ENCODE measurements at regions not wholly inside any gene's neighbourhood (a gene's known extent, or its start where the extent isn't known, plus 50 kb on each side); places are given as distances from the start of the nearest gene placed in this dataset.

DNA sequence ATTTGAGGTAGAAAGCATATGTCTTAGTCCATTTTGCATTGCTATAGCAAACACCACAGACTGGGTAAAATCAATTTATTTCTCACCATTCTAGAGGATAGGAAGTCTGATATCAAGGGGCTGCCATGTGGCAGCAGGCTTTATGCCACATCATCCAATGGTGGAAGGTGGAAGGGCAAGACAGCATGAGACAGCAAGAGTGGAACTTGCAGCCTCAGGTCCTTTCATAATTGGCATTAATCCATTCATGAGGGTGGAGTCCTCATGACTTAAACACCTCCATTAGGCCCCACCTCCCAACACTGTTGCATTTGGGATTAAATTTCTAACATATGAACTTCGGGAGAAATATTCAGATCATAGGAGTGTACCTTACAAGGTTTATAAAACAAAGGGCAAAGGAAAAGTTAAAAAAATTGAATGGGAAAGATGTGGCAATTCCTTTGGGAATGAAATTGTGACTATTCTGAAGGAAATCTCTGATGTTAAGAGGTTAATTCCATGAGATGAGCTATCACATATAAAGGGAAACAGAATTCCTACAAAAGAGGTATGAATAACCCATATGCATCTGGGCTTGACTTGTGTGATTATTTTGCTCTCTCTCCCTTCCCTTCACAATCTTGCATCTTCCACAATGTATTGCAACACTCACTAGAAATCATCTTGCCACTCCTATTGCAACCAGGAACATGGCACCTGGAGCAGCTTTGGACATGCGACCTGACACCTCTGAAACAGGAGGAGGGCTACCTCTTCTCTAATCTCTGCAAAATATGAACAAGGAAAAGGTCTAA is 507.8 kb downstream of the EPHA4 start:
- Mint-ChIP-seq H3K4me1 (ENCODE audit: low read depth) (no peaks in the 10 kb centered on the region), H3K9me3 (ENCODE audit: low read depth) (peaks cover 4% of the 10 kb centered on the region), H3K4me3 (ENCODE audit: low read depth) (no peak overlapping the region), H3K27me3 (no peaks in the 10 kb centered on the region), H3K27ac (no peak overlapping the region), H3K36me3 (ENCODE audit: insufficient read depth) (no peaks in the 10 kb centered on the region)
- TF ChIP-seq, protein P1, sequence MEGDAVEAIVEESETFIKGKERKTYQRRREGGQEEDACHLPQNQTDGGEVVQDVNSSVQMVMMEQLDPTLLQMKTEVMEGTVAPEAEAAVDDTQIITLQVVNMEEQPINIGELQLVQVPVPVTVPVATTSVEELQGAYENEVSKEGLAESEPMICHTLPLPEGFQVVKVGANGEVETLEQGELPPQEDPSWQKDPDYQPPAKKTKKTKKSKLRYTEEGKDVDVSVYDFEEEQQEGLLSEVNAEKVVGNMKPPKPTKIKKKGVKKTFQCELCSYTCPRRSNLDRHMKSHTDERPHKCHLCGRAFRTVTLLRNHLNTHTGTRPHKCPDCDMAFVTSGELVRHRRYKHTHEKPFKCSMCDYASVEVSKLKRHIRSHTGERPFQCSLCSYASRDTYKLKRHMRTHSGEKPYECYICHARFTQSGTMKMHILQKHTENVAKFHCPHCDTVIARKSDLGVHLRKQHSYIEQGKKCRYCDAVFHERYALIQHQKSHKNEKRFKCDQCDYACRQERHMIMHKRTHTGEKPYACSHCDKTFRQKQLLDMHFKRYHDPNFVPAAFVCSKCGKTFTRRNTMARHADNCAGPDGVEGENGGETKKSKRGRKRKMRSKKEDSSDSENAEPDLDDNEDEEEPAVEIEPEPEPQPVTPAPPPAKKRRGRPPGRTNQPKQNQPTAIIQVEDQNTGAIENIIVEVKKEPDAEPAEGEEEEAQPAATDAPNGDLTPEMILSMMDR (IDR thresholded peaks at IDR 0.05; ENCODE audit: unreplicated experiment), result no peak
- no peak for DNase-seq (ENCODE audit: low spot score, unreplicated experiment)

- Mint-ChIP-seq H3K27me3 (no peaks in the 10 kb centered on the region), H3K4me1 (ENCODE audit: low read depth) (no peaks in the 10 kb centered on the region), H3K27ac (no peak overlapping the region), H3K9me3 (ENCODE audit: low read depth) (peaks cover 5% of the 10 kb centered on the region), H3K4me3 (ENCODE audit: low read depth) (no peak overlapping the region), H3K36me3 (ENCODE audit: insufficient read depth) (peaks cover 2% of the 10 kb centered on the region)
- TF ChIP-seq, protein P1 (IDR thresholded peaks at IDR 0.05; ENCODE audit: unreplicated experiment), result no peak
- no peak for DNase-seq (ENCODE audit: low spot score, unreplicated experiment)
These were observed 507.2 kb downstream of the EPHA4 start for GRCh38 chr2:221064880-221065279.

DNA sequence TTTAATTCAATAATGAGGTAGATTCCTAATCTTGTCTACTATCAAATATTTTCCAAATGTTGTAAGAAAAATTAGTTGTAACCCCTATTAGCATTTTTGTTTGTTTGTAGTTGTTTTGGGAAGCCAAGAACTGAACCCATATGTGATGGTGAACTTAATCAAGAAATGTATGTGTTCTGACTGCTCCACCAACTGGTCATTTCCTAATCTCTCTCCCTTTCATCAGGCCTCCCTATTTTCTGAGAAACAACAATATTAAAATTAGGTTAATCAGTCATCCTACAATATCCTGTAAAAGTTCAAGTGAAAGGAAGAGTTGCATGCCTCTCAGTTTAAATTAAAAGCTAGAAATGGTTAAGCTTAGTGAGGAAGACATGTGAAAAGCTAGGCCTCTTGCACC is 504.0 kb downstream of the EPHA4 start:
- Mint-ChIP-seq H3K4me3 (ENCODE audit: low read depth) (no peak overlapping the region), H3K4me1 (ENCODE audit: low read depth) (no peaks in the 10 kb centered on the region), H3K27ac (no peak overlapping the region), H3K27me3 (no peaks in the 10 kb centered on the region), H3K9me3 (ENCODE audit: low read depth) (peaks cover 22% of the 10 kb centered on the region), H3K36me3 (ENCODE audit: insufficient read depth) (peaks cover 9% of the 10 kb centered on the region)
- TF ChIP-seq, protein P1 (IDR thresholded peaks at IDR 0.05; ENCODE audit: unreplicated experiment), result no peak
- no peak for DNase-seq (ENCODE audit: low spot score, unreplicated experiment)

GRCh38 chr2:221070106-221070505 is 502.0 kb downstream of the EPHA4 start:
- Mint-ChIP-seq H3K4me1 (ENCODE audit: low read depth) (no peaks in the 10 kb centered on the region), H3K27ac (no peak overlapping the region), H3K9me3 (ENCODE audit: low read depth) (peaks cover 22% of the 10 kb centered on the region), H3K27me3 (no peaks in the 10 kb centered on the region), H3K36me3 (ENCODE audit: insufficient read depth) (peaks cover 9% of the 10 kb centered on the region), H3K4me3 (ENCODE audit: low read depth) (no peak overlapping the region)
- no peak for DNase-seq (ENCODE audit: low spot score, unreplicated experiment)
- TF ChIP-seq, protein P1 (IDR thresholded peaks at IDR 0.05; ENCODE audit: unreplicated experiment), result no peak

DNA sequence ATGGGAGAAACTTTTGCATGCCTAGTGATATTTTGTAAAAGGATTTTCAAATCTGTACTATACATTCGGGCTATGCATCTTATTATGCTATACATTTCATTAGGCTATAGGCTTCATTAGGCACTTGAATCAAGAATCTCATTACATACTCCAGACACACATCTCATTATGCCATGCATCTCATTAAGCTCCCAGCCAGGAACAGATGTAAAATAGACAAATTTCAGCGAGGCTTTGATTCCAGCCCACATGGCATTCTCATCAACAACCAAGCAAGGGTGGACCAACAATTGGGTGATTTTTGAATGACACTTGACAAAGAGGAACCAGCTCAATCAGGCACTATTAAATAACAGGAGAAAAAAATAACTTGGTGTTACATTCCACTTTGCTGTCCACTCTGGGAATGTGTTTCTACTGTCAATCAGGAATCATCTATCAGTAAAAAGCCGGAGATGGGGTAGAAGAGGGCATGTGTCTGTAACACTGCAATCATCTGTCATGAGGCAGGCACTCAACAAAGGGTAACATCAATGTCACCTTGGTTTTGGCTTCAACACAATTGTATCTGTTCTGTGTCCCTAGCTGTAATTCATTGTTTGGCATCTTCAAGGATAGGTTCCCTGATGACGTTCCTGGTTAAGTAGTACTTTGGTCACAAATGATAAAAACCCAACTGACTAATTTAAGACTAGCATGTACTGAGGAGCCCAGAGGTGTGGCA is 498.6 kb downstream of the EPHA4 start:
- peaks cover 3% of the 10 kb centered on the region for H3K4me1 Mint-ChIP-seq (ENCODE audit: low read depth)
- TF ChIP-seq, protein P1 (IDR thresholded peaks at IDR 0.05; ENCODE audit: unreplicated experiment), result no peak
- H3K27me3 Mint-ChIP-seq, result no peaks in the 10 kb centered on the region
- no peak for DNase-seq (ENCODE audit: low spot score, unreplicated experiment)
- no peak overlapping the region for H3K27ac Mint-ChIP-seq
- H3K4me3 Mint-ChIP-seq (ENCODE audit: low read depth), result no peak overlapping the region
- H3K36me3 Mint-ChIP-seq (ENCODE audit: insufficient read depth), result peaks cover 9% of the 10 kb centered on the region
- peaks cover 26% of the 10 kb centered on the region for H3K9me3 Mint-ChIP-seq (ENCODE audit: low read depth)
